H9 (cell line): ENCODE measurements at regions not wholly inside any gene's neighbourhood (a gene's known extent, or its start where the extent isn't known, plus 50 kb on each side); places are given as distances from the start of the nearest gene placed in this dataset.

Experiments used
- DNase-seq: peaks from one replicate; pipeline ENCODE4 v3.0.0-alpha.2; 2017
- H2AFZ ChIP-seq: one replicate; pipeline ENCODE4 v1.6.1; 2013; ENCODE audit warnings: mild to moderate bottlenecking, low read length, control low read depth, moderate library complexity
- H2AK5ac ChIP-seq: 2 replicates; pipeline ENCODE4 v1.6.1; 2013; ENCODE audit warnings: low read length, control low read depth, mixed read lengths; ENCODE audit not compliant: insufficient read length
- H2BK120ac ChIP-seq: one replicate; pipeline ENCODE4 v1.6.1; 2013; ENCODE audit warnings: low read depth, mild to moderate bottlenecking, low read length, control low read depth, inconsistent platforms; ENCODE audit not compliant: poor library complexity, severe bottlenecking
- H2BK12ac ChIP-seq: 2 replicates; pipeline ENCODE4 v1.6.1; 2013; ENCODE audit warnings: low read length, control low read depth, mixed read lengths, low read depth; ENCODE audit not compliant: insufficient read length
- H2BK15ac ChIP-seq: 2 replicates; pipeline ENCODE4 v1.6.1; 2013; ENCODE audit warnings: low read depth, low read length, control low read depth
- H2BK20ac ChIP-seq: one replicate; pipeline ENCODE4 v1.6.1; 2013; ENCODE audit warnings: low read depth, mild to moderate bottlenecking, low read length, control low read depth, inconsistent platforms; ENCODE audit not compliant: poor library complexity, severe bottlenecking
- H2BK5ac ChIP-seq: 2 replicates; pipeline ENCODE4 v1.6.1; 2013; ENCODE audit warnings: low read length, control low read depth, mixed read lengths; ENCODE audit not compliant: insufficient read length
- H3K14ac ChIP-seq: 2 replicates; pipeline ENCODE4 v1.6.1; 2013; ENCODE audit warnings: low read length, control low read depth; ENCODE audit not compliant: insufficient read depth
- H3K18ac ChIP-seq: 2 replicates; pipeline ENCODE4 v1.6.1; 2013; ENCODE audit warnings: low read depth, mild to moderate bottlenecking, mixed read lengths, low read length, control low read depth; ENCODE audit not compliant: insufficient read length
- H3K23ac ChIP-seq: 2 replicates; pipeline ENCODE4 v1.6.1; 2013; ENCODE audit warnings: low read length, control low read depth, mixed read lengths, low read depth; ENCODE audit not compliant: insufficient read length
- H3K23me2 ChIP-seq: 2 replicates; pipeline ENCODE4 v1.6.1; 2013; ENCODE audit warnings: low read depth, mild to moderate bottlenecking, mixed read lengths, low read length, control low read depth; ENCODE audit not compliant: insufficient read length, poor library complexity, severe bottlenecking
- H3K27ac ChIP-seq: 2 replicates; pipeline ENCODE4 v1.5.1; 2013; ENCODE audit warnings: low read length, control low read depth, mixed read lengths, low read depth; ENCODE audit not compliant: insufficient read length
- H3K27me3 ChIP-seq: 2 replicates; pipeline ENCODE4 v1.6.1; 2013; ENCODE audit warnings: low read length, control low read depth, inconsistent platforms; ENCODE audit not compliant: insufficient read depth
- H3K4ac ChIP-seq: 2 replicates; pipeline ENCODE4 v1.6.1; 2013; ENCODE audit warnings: low read depth, mild to moderate bottlenecking, control low read depth, inconsistent platforms, low read length, moderate library complexity
- H3K4me1 ChIP-seq: 2 replicates; pipeline ENCODE4 v1.6.1; 2013; ENCODE audit warnings: low read length, control low read depth, inconsistent platforms; ENCODE audit not compliant: insufficient read depth
- H3K4me2 ChIP-seq: 2 replicates; pipeline ENCODE4 v1.6.1; 2013; ENCODE audit warnings: low read length, control low read depth, mixed read lengths; ENCODE audit not compliant: insufficient read length, insufficient read depth
- H3K56ac ChIP-seq: 2 replicates; pipeline ENCODE4 v1.6.1; 2013; ENCODE audit warnings: low read depth, mild to moderate bottlenecking, mixed read lengths, low read length, control low read depth; ENCODE audit not compliant: insufficient read length
- H3K79me1 ChIP-seq: 2 replicates; pipeline ENCODE4 v1.6.1; 2013; ENCODE audit warnings: low read depth, mild to moderate bottlenecking, moderate library complexity, low read length, control low read depth, inconsistent platforms; ENCODE audit not compliant: insufficient read depth, poor library complexity, severe bottlenecking
- H3K79me2 ChIP-seq: 2 replicates; pipeline ENCODE4 v1.6.1; 2013; ENCODE audit warnings: low read length, control low read depth, inconsistent platforms; ENCODE audit not compliant: insufficient read depth
- H3K9ac ChIP-seq: 2 replicates; pipeline ENCODE4 v1.6.1; 2013; ENCODE audit warnings: low read length, control low read depth, mixed read lengths; ENCODE audit not compliant: insufficient read length; ENCODE audit errors: extremely low read depth
- H3K9me3 ChIP-seq: one replicate; pipeline ENCODE4 v1.6.1; 2013; ENCODE audit warnings: low read depth, low read length, inconsistent platforms; ENCODE audit not compliant: control insufficient read depth
- H3T11ph ChIP-seq: one replicate; pipeline ENCODE4 v1.6.1; 2013; ENCODE audit warnings: mild to moderate bottlenecking, low read length, control low read depth, inconsistent platforms
- H4K20me1 ChIP-seq: one replicate; pipeline ENCODE4 v1.6.1; 2013; ENCODE audit not compliant: control insufficient read depth, insufficient read length, insufficient read depth
- H4K5ac ChIP-seq: 2 replicates; pipeline ENCODE4 v1.6.1; 2013; ENCODE audit warnings: low read depth, mild to moderate bottlenecking, mixed read lengths, low read length, control low read depth; ENCODE audit not compliant: insufficient read length
- H4K8ac ChIP-seq: replicated peaks from 2 replicates; pipeline ENCODE4 v1.6.1; 2013; ENCODE audit warnings: low read length, control low read depth, mixed read lengths, low read depth; ENCODE audit not compliant: insufficient read length
- H4K91ac ChIP-seq: 2 replicates; pipeline ENCODE4 v1.6.1; 2013; ENCODE audit warnings: low read depth, mild to moderate bottlenecking, moderate library complexity, mixed read lengths, low read length, control low read depth; ENCODE audit not compliant: insufficient read length
- H3K27ac Mint-ChIP-seq, 3 experiments: 2 replicates in 2 of 3; 3 replicates in 1 of 3; pipeline ENCODE4 v1.8.0; 2020 to 2021; ENCODE audit warnings: mixed read lengths in 3 of 3, mild to moderate bottlenecking in 1 of 3, moderate library complexity in 1 of 3
- H3K27me3 Mint-ChIP-seq: 2 replicates; pipeline ENCODE4 v1.8.0; 2021; ENCODE audit warnings: low read depth, mild to moderate bottlenecking, moderate library complexity, mixed read lengths
- H3K36me3 Mint-ChIP-seq, 3 experiments: 2 replicates in 2 of 3; 3 replicates in 1 of 3; pipeline ENCODE4 v1.8.0; 2020 to 2021; ENCODE audit warnings: low read depth in 3 of 3, mixed read lengths in 3 of 3; ENCODE audit not compliant: insufficient read depth in 1 of 3
- H3K4me1 Mint-ChIP-seq, 2 experiments: 2 replicates each; pipeline ENCODE4 v1.8.0; 2020; ENCODE audit warnings: mixed read lengths in 2 of 2
- H3K4me3 Mint-ChIP-seq, 2 experiments: 2 replicates in 1 of 2; 3 replicates in 1 of 2; pipeline ENCODE4 v1.8.0; 2020 to 2021; ENCODE audit warnings: mild to moderate bottlenecking in 2 of 2, mixed read lengths in 2 of 2, moderate library complexity in 1 of 2
- H3K9me3 Mint-ChIP-seq, 2 experiments: 2 replicates in 1 of 2; 3 replicates in 1 of 2; pipeline ENCODE4 v1.8.0; 2020; ENCODE audit warnings: mild to moderate bottlenecking in 2 of 2, mixed read lengths in 2 of 2, moderate library complexity in 1 of 2
- WGBS: extraction: QIAGEN DNeasy Blood & Tissue Kit; methylation state at CpG from one replicate; pipeline ENCODE4 v1.1.7; 2013; ENCODE audit warnings: missing lambda C conversion rate, low lambda C conversion rate, mixed read lengths; ENCODE audit not compliant: insufficient read length; ENCODE audit errors: extremely low coverage; 5-methylcytosine and 5-hydroxymethylcytosine counted together
- TF ChIP-seq, protein P1 (sequence below): fragments of 200-600 bp; sonication (generic); conservative IDR thresholded peaks from 3 replicates; pipeline ENCODE4 v1.8.0; 2021; ENCODE audit warnings: antibody characterized with exemption, mild to moderate bottlenecking

DNA sequence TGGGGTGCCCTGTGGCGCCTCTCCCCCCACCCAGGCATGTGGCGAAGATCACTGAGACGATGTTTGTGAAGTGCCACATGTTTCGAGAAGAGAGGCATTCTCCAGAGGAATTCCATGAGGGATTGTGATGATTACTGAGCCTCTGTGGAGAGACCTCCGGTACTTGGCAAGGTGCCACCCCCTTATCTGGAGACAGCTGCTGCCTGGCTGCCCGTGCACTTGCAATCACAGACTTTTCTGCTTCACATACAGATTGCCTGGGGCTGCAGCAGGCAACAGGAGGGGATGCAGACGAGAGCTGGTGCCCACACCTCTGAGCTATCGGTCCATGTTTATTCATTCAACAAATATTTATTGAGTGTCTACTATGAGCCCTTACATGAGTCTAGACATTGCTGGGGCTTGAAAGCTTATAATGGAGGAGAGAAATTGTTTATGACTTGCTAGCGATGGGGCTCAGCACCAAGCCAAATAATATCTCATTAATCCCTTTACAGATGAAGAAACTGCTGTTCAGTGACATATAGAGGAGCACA, 317.2 kb upstream of the ZFHX3 start:
- Histone ChIP-seq H3K56ac (no peak overlapping the region), H3K4ac (no peak overlapping the region), H3K27ac (no peak overlapping the region), H3K9ac (no peak overlapping the region), H4K91ac (no peak overlapping the region), H3K79me2 (no peaks in the 10 kb centered on the region), H2BK120ac (no peak overlapping the region), H3K79me1 (no peaks in the 10 kb centered on the region), H2BK5ac (no peak overlapping the region), H4K5ac (no peak overlapping the region), H4K8ac (no peak overlapping the region), H3K27me3 (no peaks in the 10 kb centered on the region), H3T11ph (no peak overlapping the region), H3K23me2 (no peaks in the 10 kb centered on the region), H2BK20ac (no peak overlapping the region), H2BK15ac (no peak overlapping the region), H3K4me1 (no peaks in the 10 kb centered on the region), H3K23ac (no peak overlapping the region), H2AK5ac (no peak overlapping the region), H2BK12ac (no peak overlapping the region), H3K14ac (no peak overlapping the region), H2AFZ (no peak overlapping the region), H3K9me3 (no peaks in the 10 kb centered on the region), H3K4me2 (no peak overlapping the region), H3K18ac (no peak overlapping the region), H4K20me1 (no peaks in the 10 kb centered on the region)
- TF ChIP-seq, protein P1, sequence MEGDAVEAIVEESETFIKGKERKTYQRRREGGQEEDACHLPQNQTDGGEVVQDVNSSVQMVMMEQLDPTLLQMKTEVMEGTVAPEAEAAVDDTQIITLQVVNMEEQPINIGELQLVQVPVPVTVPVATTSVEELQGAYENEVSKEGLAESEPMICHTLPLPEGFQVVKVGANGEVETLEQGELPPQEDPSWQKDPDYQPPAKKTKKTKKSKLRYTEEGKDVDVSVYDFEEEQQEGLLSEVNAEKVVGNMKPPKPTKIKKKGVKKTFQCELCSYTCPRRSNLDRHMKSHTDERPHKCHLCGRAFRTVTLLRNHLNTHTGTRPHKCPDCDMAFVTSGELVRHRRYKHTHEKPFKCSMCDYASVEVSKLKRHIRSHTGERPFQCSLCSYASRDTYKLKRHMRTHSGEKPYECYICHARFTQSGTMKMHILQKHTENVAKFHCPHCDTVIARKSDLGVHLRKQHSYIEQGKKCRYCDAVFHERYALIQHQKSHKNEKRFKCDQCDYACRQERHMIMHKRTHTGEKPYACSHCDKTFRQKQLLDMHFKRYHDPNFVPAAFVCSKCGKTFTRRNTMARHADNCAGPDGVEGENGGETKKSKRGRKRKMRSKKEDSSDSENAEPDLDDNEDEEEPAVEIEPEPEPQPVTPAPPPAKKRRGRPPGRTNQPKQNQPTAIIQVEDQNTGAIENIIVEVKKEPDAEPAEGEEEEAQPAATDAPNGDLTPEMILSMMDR = no peak
- H3K27me3 Mint-ChIP-seq = peaks cover 6% of the 10 kb centered on the region
- H3K36me3 Mint-ChIP-seq = no peaks in the 10 kb centered on the region
- WGBS = no CpG with 5 or more reads among the region's 9 CpGs
- no peak overlapping the region for H3K4me3 Mint-ChIP-seq
- no peaks in the 10 kb centered on the region for H3K9me3 Mint-ChIP-seq
- no peak overlapping the region for H3K27ac Mint-ChIP-seq
- no peak for DNase-seq
- H3K4me1 Mint-ChIP-seq = no peaks in the 10 kb centered on the region
